Thymus (tissue), 11 donors: ENCODE measurements at regions not wholly inside any gene's neighbourhood (a gene's known extent, or its start where the extent isn't known, plus 50 kb on each side); places are given as distances from the start of the nearest gene placed in this dataset.

Experiments
- DNase-seq, 9 donors: peaks; one replicate each; pipeline ENCODE4 v3.0.0-alpha.2; 2013; ENCODE audit warnings: low spot score in 9 of 9, low read depth in 6 of 9, missing footprints in 1 of 9
- H3K27ac ChIP-seq, 2 donors: one replicate each; pipeline ENCODE4 v1.5.1; 2013; ENCODE audit warnings: control low read depth in 1 of 2, low read depth in 1 of 2, low read length in 1 of 2, mild to moderate bottlenecking in 1 of 2, moderate library complexity in 1 of 2
- H3K27me3 ChIP-seq, 2 donors: one replicate each; pipeline ENCODE4 v1.5.1; 2013; ENCODE audit warnings: low read length in 1 of 2; ENCODE audit not compliant: control insufficient read depth in 2 of 2, insufficient read depth in 1 of 2
- H3K36me3 ChIP-seq, 2 donors: one replicate each; pipeline ENCODE4 v1.5.1; 2013; ENCODE audit warnings: low read length in 1 of 2, mild to moderate bottlenecking in 1 of 2, moderate library complexity in 1 of 2; ENCODE audit not compliant: control insufficient read depth in 2 of 2, insufficient read depth in 2 of 2
- H3K4me1 ChIP-seq, 2 donors: one replicate each; pipeline ENCODE4 v1.5.1; 2013; ENCODE audit warnings: low read length in 2 of 2; ENCODE audit not compliant: control insufficient read depth in 2 of 2, insufficient read depth in 2 of 2
- H3K4me3 ChIP-seq, 2 donors: one replicate each; pipeline ENCODE4 v1.5.1; 2013; ENCODE audit warnings: low read length in 2 of 2, control low read depth in 1 of 2, mild to moderate bottlenecking in 1 of 2
- H3K9me3 ChIP-seq, 2 donors: one replicate each; pipeline ENCODE4 v1.5.1; 2013; ENCODE audit warnings: low read length in 1 of 2, mild to moderate bottlenecking in 1 of 2; ENCODE audit not compliant: control insufficient read depth in 2 of 2, insufficient read depth in 1 of 2
- WGBS: extraction: QIAGEN DNeasy Blood & Tissue Kit; methylation state at CpG from one replicate; pipeline ENCODE4 v1.1.7; 2013; 5-methylcytosine and 5-hydroxymethylcytosine counted together
- donor health status: healthy.

- no peaks in the 10 kb centered on the region for H3K36me3 ChIP-seq
- H3K4me1 ChIP-seq: no peaks in the 10 kb centered on the region
- H3K27ac ChIP-seq: no peak overlapping the region
- WGBS: 94% methylated on average over 1 of the region's 1 CpG
- no peak for DNase-seq
- no peaks in the 10 kb centered on the region for H3K27me3 ChIP-seq
- H3K9me3 ChIP-seq: no peaks in the 10 kb centered on the region
- H3K4me3 ChIP-seq: no peak overlapping the region
Observed at GRCh38 chrX:95071052-95071451, 1397.0 kb downstream of the FAM133A start.

GRCh38 chrX:95071621-95072020, 1397.6 kb downstream of the FAM133A start:
- WGBS: 89% methylated on average over 5 of the region's 5 CpGs
- no peak for DNase-seq
- Histone ChIP-seq H3K4me1 (no peaks in the 10 kb centered on the region), H3K36me3 (no peaks in the 10 kb centered on the region), H3K27me3 (no peaks in the 10 kb centered on the region), H3K4me3 (no peak overlapping the region), H3K27ac (no peak overlapping the region), H3K9me3 (no peaks in the 10 kb centered on the region)

DNA sequence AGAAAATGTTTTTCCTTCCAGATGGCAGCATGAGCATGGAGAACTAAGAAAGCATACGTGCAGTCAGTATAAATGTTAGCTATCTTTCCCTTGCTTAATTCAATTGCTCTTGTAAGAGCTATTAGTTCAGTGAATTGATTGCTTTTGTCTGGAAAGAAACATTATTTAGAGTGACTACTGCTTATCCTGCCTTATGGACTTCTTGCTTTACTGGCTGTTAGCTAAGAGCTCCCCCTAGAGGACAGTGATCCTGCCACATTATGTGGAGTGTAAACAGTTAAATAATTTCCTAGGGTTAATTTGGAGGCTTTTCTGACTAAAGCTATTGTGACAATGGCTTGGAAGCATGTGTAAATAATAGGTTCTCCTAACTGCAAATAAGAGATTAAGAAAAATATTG, 1402.4 kb downstream of the FAM133A start:
- Histone ChIP-seq H3K4me1 (no peaks in the 10 kb centered on the region), H3K36me3 (no peaks in the 10 kb centered on the region), H3K27me3 (no peaks in the 10 kb centered on the region), H3K27ac (no peak overlapping the region), H3K4me3 (no peak overlapping the region), H3K9me3 (no peaks in the 10 kb centered on the region)
- 97% methylated on average over 1 of the region's 1 CpG for WGBS
- peak in 1 of 9 donors; percentile 14 for DNase-seq

GRCh38 chrX:95101851-95102390, 1427.9 kb downstream of the FAM133A start:
- WGBS: 89% methylated on average over 4 of the region's 4 CpGs
- no peaks in the 10 kb centered on the region for H3K27me3 ChIP-seq
- no peak overlapping the region for H3K4me3 ChIP-seq
- no peaks in the 10 kb centered on the region for H3K9me3 ChIP-seq
- H3K36me3 ChIP-seq: no peaks in the 10 kb centered on the region
- no peak for DNase-seq
- H3K27ac ChIP-seq: no peak overlapping the region
- H3K4me1 ChIP-seq: no peaks in the 10 kb centered on the region

- peaks cover 0 to 15% of the 10 kb centered on the region in 2 donors for H3K9me3 ChIP-seq
- no peak overlapping the region for H3K27ac ChIP-seq
- H3K4me3 ChIP-seq: no peak overlapping the region
- no peak for DNase-seq
- H3K27me3 ChIP-seq: no peaks in the 10 kb centered on the region
- H3K4me1 ChIP-seq: no peaks in the 10 kb centered on the region
- no peaks in the 10 kb centered on the region for H3K36me3 ChIP-seq
Observed at GRCh38 chrX:95117556-95117955, 1443.5 kb downstream of the FAM133A start.

DNA sequence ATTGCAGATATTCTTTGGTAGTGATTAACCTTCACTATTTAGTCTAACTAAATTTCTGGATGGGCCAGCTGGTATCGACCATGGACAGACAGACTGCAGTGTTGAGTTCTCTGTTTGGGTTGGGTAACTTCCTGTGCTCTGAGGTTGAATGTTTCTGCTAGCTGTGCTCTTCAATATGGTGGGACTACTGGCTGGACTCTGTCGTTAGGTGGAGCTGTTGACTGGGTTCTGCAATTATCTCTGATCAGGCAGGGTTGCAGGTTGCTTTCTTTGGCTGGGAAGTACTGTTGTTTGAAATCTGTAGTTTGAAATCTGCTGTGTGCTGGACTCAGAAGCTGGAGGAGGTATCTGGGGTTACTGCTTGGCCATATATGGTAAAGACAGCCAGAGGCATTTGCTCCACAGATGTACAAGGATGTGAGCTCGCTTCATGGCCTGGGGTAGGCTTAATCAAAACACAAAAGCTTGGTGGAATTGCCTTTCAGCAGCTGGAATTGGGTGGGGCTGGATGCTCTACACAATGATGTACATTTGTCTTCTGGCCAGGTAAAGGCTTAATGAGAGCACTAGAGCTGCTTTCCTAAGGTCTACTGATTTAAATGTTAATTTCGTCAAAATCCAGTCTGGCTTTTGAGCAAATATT, 1472.0 kb downstream of the FAM133A start:
- H3K27ac ChIP-seq: no peak overlapping the region
- DNase-seq: no peak
- H3K4me3 ChIP-seq: no peak overlapping the region
- 82% methylated on average over 4 of the region's 4 CpGs for WGBS
- no peaks in the 10 kb centered on the region for H3K4me1 ChIP-seq
- H3K27me3 ChIP-seq: no peaks in the 10 kb centered on the region
- no peaks in the 10 kb centered on the region for H3K36me3 ChIP-seq
- no peaks in the 10 kb centered on the region for H3K9me3 ChIP-seq

GRCh38 chrX:95152810-95153209, 1478.8 kb downstream of the FAM133A start:
- no peak overlapping the region for H3K4me3 ChIP-seq
- no peaks in the 10 kb centered on the region for H3K9me3 ChIP-seq
- H3K27ac ChIP-seq: no peak overlapping the region
- H3K4me1 ChIP-seq: no peaks in the 10 kb centered on the region
- no peaks in the 10 kb centered on the region for H3K36me3 ChIP-seq
- 97% methylated on average over 4 of the region's 4 CpGs for WGBS
- DNase-seq: no peak
- no peaks in the 10 kb centered on the region for H3K27me3 ChIP-seq

DNA sequence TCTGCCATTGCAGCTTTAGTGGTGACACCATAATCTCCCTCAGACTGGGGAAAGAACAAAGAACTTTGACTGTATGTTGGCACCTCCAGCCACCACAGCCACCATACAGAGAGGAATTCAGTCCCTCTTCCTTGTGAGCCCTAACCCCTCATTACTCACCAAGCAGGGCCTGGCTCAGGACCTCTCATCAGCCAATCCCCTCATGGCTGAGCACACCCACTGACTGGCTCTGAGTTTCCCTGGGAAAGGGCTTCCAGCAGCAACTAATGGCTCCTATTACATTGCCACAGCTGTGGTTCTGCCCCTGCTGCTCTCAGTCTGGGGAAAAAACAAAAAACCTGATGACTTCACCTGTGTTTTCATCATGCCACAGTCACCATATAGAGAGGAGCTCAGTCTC, 1482.6 kb downstream of the FAM133A start:
- Histone ChIP-seq H3K36me3 (no peaks in the 10 kb centered on the region), H3K4me1 (no peaks in the 10 kb centered on the region), H3K27me3 (no peaks in the 10 kb centered on the region), H3K27ac (no peak overlapping the region), H3K9me3 (no peaks in the 10 kb centered on the region), H3K4me3 (no peak overlapping the region)
- DNase-seq: no peak
